ENCODE measurements at regions not wholly inside any gene's neighbourhood (a gene's known extent, or its start where the extent isn't known, plus 50 kb on each side); places are given as distances from the start of the nearest gene placed in this dataset.

DNA sequence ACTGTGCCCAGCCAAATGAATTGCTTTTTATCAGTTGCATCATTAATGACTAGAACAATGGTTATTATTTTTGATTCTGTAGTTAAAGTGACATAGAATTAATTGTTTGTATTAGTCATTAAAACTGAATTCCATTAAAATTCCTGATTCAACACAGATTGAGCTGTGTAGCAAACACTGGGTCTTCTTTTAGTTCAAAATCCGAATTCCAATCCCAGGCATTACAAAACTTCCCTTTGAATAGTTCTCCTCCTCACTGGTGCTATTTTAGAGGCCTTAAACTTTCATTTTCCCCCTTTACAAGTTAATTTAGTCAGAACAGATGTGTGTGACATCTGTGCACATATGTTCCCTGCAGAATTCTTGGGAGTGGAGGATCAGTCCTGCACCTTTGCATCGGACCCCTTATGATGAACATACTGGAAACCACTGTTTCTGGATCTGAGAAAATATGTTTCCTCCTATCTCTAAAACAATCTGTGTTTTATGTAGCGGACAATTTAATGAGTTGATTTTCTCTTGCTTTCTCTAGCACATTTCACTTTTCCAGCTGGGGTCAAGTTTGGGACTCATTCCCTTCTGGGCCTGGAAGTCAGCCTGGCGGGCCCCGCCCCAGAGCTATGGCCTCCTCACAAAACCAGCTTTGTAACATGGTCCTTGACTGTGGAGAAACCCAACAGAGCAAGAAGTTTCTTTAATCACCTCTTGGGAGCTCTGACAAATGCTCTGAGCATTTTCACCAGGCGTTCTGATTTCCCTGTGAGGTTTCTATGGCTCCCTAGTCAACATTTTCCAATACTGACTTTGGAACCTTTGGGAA, 87.9 kb upstream of the MAMDC2 start:
- DNase-seq: no peak

GRCh38 chr9:69961843-69962242, 81.8 kb upstream of the MAMDC2 start:
- peak; percentile 68 for DNase-seq

DNA sequence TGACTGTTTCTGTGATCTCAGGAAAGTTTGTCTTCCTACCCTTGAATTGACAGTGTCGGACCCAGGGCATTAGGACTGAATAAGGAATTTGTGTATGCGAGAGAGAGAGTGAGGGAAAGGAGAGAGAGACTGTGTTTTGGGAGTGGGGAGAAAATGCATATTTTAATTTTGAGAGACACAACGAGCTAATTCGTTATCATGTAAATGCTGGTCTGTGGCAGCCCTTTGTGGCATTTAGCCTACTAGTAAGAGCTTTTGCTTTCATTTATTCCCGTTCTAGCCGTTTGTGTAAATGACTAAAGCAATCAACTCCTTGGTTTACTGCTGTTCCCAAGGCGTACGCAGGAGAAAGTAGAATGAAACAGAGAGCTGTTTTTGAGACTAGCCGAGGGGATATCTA, 79.8 kb upstream of the MAMDC2 start:
- no peak for DNase-seq

- DNase-seq: no peak
Measured at GRCh38 chr9:69964446-69964845, 79.2 kb upstream of the MAMDC2 start.

DNA sequence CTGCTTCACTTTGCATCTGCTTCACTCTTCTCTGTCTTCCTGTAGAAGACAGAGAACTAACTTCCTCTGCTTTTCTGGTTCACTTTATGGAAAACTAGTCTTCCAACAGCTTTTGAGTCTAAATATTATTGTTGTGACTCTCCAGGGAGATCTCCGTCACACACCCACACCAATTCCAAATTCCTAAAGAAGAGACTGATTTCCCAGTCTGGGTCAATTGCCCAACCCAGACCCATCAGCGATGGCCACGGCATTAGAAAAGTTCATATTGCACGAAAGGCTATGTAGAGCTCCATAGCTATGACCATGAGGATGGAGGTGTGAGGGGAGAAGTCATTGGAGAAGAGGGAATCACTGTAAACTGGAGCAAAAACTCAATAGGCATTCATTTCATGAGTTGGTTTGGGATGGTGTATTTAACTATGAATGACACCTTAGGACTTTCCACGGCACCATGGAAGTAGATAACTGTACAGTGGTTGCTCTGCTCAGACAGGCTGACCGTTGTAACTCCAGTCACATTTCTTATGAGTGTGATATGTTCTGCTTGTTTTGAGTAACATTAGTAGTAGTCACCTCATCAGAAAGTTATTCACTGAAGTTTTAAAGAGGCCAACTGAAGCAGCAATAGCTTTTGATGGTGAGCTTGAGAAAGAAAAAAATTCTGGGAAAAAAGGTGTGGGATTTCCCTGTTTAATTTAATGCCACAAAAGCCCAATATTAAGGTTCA, 78.1 kb upstream of the MAMDC2 start:
- DNase-seq: no peak

- DNase-seq: no peak
Measured at GRCh38 chr9:69967344-69967743, 76.3 kb upstream of the MAMDC2 start.

- no peak for DNase-seq
Measured at GRCh38 chr9:69970001-69970533, 73.6 kb upstream of the MAMDC2 start.

- DNase-seq: peak; percentile 86
Measured at GRCh38 chr9:69971643-69972449, 71.8 kb upstream of the MAMDC2 start.

- no peak for DNase-seq
Measured at GRCh38 chr9:69975681-69976080, 68.0 kb upstream of the MAMDC2 start.

- DNase-seq: peak; percentile 66
Measured at GRCh38 chr9:69976152-69976551, 67.5 kb upstream of the MAMDC2 start.

DNA sequence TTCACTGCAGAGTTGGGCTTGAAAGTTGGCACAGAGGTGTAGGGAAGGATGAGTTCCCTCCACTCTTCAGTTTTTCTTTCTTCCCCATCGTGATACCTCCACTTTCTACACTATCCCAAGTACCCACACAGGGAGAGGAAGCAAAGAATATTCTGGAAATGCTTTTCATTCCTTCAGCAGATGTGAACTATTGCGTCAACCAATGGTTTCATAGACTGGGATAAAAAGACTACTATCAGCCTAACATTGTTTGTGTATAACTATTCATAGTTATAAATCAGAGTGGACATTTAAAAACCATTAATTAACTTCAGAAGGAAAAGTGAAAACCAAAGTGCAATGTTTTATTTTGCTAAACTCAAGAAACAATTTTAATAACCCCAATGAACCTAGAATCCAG, 63.6 kb upstream of the MAMDC2 start:
- DNase-seq: no peak

GRCh38 chr9:69980591-69980990, 63.1 kb upstream of the MAMDC2 start:
- no peak for DNase-seq

DNA sequence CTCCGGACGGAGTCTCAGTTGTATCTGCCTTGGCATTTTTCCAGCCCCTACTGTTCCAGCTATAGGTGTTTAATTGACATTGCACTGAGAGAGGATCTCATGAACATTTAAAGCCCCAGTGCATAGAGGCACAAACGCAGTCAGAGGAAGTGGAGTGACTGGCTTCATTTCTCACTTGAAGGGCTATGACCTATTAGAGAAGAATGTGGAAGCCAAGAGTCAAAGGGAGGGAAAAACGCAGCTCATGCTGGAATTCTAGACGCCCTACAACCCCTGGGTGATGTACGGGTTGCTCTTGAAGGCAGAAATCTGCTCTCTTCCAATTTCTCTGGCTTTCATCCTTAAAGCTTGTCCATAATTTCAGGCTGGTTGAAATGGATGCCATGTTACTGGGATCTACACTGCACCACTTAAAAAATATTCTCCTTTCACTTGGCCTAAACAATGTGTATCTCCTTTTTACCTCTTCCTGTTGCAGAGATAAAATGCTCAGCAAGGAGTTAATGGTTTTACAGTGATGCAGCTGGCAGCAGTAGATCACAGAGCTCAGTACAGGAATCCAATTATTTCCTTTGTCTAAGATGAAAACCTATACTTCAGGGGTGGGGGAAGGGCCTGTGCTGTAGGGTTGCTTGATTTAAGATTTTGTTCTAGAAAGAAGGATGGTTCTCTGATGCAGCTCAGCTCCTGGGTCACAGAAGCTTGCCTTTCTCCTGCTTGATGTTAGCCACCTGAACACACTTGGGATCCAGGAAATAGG, 61.8 kb upstream of the MAMDC2 start:
- DNase-seq: peak; percentile 67

DNA sequence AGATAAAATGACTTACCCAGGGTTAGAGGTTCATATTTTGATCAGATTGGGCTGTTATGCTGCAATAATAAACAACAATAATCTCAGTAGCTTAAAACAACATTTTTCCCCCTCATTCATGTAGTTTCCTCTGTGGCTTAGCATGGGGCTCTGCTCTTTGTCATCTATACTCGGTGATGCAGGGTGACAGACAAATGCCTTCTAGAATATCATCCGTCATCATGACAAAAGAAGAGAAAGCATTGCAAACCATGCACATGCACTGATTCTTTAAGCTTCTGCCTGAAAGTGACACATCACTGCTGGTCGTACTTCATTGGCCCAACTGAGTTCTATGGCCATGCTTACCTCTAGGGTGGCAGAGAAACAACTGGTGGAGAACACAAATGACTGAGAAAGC, 58.8 kb upstream of the MAMDC2 start:
- no peak for DNase-seq

- DNase-seq: no peak
Measured at GRCh38 chr9:69985971-69986370, 57.7 kb upstream of the MAMDC2 start.

GRCh38 chr9:69986970-69987369, 56.7 kb upstream of the MAMDC2 start:
- DNase-seq: no peak

DNA sequence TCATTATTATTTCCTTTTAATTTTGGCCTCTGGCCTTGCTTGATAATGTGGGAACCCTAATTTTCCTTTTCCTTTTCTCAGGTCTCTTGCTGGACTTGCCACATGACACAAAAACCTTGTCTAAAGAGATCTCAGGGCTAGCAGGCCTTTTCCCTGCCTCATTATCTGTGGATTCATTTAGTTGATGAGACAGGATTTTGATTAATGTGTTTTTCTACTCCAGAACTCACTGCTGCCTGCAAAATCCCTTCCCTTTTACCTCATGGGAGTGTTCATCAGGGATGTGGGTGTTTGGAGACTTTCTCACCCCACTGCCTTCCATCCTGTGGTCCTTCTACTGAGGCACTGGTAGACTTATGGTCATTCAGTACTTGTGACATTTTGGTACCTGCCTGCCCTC, 56.2 kb upstream of the MAMDC2 start:
- no peak for DNase-seq

DNA sequence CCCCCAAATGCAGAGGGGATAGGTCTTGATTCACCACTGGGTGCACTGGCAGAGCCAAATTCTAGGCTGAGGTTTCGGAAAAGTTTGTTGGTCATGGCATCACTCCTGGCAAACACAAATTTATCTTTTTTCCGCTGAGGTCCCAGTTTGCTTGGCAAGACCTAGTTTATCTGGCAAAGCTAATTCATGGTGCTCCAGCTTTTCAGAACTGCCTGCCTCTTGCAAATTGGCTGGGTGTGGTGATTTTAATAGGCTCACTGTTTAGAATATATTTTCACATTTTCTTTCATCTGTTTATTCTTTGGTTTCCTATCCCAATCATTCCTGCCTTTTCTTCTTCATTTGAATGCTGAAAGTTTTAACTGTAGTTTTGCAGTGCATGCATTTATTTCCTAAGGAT, 50.5 kb upstream of the MAMDC2 start:
- no peak for DNase-seq

Measured in islet precursor cell (in vitro differentiated cells).